H54 (cell line): ENCODE measurements at regions not wholly inside any gene's neighbourhood (a gene's known extent, or its start where the extent isn't known, plus 50 kb on each side); places are given as distances from the start of the nearest gene placed in this dataset.
"Not testable (repeated sequence)": the region's sequence is repeated elsewhere in the genome, so short reads cannot be mapped to it uniquely, and the experiment has no call there.

Source experiments
- DNase-seq: peaks from one replicate; pipeline ENCODE4 v3.0.0; 2011; ENCODE audit warnings: low spot score, mixed read lengths; ENCODE audit not compliant: insufficient read length
- FAIRE-seq: peaks from 3 replicates; lab custom pipeline; 2011; peaks lifted over from hg19 to GRCh38; lab: Jason Lieb, UNC
- POLR2A ChIP-seq: IDR thresholded peaks from 2 replicates; pipeline ENCODE4 v1.6.1; 2011; ENCODE audit warnings: low read depth, mild to moderate bottlenecking, low read length

DNA sequence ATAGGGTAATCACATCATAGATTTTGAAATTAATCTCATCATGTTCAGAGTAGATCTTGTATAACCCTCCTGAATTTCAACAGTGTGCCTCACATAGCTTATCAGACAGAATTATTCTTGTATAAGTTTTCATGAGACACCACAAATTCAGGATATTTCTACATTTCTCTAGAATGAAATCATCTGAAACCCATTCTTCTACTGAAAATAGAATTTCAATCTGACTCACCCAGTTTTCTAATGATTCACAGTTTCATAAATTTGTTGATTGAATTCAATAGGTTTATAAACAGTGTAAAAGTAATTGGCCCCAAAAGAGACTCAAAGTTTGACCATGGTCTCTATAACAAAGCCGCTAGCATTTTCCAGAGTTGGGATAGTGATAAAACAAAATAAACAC, 1082.6 kb upstream of the EPHA6 start:
- DNase-seq (no peak), FAIRE-seq (no peak)
- TF ChIP-seq POLR2A, result no peak

DNA sequence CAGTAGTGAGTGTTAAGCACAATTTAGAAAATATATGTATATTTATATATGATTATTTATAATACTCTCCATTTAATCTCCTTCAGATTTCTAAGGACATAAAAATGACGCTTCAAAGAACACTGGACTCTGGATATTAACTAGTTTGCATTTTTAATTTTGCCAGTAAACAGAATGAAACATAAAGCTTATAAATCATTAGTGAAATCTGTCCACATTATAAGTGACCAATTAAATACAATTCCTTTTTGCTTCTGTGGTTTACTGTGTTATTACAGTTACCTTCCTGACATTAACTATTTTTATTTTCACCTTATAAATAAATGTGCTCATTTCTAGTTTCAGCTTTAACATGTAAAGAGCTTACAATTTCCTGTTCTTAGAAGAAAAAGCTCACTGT, 1081.1 kb upstream of the EPHA6 start:
- FAIRE-seq (no peak), DNase-seq (no peak)
- TF ChIP-seq POLR2A, result no peak

DNA sequence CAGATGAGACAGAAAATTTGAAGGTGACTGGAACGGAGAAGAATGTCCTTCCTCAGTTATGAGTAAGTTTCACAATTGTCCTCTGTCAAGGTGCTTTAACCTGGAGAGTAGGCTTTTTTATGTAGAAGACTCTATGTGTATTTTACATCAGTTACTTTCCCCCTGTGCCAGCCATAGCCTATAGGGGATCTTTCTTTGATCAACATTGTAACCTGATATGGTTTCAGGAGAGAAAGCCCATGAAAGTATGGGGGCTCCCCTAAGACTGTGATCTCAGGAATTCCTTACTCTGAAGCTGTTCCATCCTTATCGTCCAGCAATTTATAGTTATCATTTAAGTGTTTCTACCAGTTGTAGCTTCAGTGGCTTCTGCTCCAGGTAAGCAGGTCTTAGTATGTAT, 1076.3 kb upstream of the EPHA6 start:
- TF ChIP-seq POLR2A, result no peak
- FAIRE-seq (no peak), DNase-seq (no peak)

DNA sequence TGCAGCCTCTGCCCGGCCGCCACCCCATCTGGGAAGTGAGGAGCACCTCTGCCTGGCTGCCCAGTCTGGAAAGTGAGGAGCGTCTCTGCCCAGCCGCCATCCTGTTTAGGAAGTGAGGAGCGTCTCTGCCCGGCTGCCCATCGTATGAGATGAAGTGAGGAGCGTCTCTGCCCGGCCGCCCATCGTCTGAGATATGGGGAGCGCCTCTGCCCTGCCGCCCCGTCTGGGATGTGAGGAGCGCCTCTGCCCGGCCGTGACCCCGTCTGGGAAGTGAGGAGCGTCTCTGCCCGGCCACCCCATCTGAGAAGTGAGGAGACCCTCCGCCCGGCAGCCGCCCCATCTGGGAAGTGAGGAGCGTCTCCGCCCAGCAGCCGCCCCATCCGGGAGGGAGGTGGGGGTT, 1069.5 kb upstream of the EPHA6 start:
- not testable (repeated sequence) for DNase-seq, FAIRE-seq

DNA sequence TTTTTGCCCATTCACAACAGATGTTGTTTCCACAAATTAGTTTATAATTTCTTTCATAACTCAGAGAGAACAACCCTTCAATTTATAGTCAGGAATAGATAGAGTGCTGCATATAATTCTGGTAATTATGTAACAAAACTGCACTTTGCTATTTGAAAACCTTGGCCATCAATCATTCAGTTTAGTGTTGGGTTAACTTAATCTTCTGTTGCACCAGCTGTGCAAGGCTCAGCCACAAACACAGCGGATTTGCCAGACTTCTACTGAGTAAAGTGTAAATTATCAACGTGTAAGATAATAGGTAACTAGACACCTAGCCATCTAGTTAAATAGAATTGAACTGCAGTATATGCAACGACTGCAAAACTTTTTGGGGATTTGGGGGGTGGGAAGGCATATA, 1064.3 kb upstream of the EPHA6 start:
- no peak for DNase-seq
- TF ChIP-seq POLR2A, result no peak
- no peak for FAIRE-seq

DNA sequence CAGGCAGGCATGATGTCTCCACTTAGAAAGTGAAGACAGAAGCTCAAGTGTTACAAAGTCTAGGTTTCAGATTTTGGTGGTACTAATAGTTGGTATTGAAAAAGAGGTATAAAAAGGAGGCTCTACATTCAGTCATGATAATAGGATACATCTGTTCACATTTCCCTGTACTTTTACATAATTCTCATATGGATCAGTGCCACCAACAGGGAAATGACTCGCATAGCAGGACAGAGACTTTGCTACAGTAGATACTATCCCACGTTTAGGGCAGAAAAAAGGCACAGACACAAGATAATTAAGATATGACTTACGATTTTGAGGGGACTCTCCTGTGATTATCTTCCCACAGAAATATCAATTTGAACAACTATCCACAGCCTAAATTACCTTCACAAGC, 1062.9 kb upstream of the EPHA6 start:
- DNase-seq (no peak), FAIRE-seq (peak; percentile 50)
- no peak for TF ChIP-seq POLR2A

DNA sequence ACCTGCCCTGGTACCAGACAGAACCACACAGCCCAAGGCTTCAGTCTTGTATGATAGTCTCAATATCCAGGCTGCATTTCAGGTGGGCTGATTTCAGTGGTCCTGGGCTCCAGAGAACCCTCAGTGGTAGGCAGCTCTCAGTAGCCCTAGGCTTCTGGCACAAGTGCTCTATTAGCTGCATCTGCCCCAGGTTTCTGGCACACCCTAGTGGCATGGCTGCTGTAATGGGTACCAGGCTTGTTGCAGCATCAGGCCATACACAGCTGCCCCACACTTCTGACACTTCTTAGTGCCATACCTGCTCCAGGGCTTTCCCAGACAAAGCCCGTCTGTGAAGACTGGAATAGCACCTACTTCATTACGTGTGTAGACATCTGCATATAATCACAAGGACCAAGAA, 1062.2 kb upstream of the EPHA6 start:
- no peak for TF ChIP-seq POLR2A
- FAIRE-seq (no peak), DNase-seq (no peak)

DNA sequence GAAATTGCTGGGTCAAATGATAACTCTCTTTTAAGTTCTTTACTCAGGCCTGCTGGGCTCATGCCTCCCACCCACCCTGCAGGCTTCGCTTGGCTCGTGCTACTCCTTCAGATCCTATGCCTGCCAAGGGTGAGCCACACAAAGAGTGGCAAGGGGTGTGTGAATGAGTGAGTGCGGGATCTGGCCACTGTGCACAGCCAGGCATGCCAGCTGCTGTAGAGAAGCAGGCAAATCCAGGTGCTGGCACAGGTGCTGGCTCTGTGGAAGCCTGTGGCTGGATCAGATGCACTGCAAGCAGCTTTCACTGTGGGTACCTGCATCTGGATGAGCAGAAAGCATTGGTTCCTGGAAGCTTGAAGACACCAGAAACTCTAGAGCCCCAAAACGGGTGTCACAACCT, 1055.7 kb upstream of the EPHA6 start:
- TF ChIP-seq POLR2A, result no peak
- DNase-seq (no peak), FAIRE-seq (no peak)

DNA sequence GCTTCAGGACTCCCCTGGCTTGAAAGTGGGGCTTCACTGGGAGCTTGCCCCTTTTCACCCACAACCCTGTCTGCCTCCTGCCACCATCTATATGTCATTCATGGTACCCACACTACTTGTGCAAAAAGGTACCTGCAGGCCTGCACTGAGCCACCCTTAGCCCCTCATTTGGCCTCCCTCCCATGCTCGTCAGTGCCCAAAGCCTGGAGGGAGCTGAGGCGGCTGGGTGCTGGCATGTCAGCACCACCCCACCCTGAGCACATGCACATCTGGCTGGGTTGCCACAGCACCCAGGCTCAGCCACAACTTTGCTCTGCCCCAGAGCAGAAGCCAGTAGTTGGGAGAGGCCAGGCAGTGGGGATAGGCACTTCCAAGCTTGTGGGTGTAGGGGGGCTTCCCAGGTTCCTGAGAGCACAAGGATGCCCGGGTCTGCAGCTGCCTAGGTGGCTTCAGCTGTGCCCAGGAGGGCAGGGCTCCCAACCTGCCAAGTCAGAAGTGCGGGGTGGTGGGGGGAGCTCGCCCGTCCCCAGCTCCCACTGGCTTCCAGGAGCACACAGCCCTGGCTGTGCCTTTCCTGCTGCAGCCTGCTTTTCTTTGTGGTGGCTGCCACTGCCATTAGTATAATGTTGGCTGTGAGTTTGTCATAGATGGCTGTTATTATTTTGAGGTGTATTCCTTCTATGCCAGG, 1054.6 kb upstream of the EPHA6 start:
- FAIRE-seq (no peak), DNase-seq (no peak)
- no peak for TF ChIP-seq POLR2A

DNA sequence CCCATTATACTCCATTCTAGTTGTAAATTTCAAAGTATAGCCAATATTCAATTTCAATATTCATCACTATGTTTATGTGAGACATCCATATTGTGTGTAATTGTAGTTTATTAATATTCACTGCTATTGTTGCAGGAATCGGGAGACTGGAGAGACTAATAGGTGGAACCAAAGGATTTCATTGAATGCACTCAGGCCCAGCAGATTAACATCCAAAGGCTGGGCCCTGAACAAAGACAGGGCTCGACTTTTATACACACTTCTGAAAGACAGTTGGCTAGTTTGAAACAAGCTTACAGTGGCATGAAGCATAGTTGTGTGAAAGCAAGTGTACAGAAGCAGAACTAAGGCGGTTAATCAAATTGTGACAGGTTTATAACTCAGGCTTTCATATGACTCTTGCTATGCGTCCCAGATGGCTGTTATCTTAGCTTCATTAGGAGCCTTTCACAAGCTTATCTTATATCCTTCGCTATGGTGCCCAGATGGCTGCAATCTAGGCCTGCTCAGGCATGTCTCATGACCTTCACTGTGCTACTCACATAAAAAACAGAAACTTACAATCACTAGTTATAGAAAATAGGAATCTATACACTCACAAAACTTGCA, 1038.8 kb upstream of the EPHA6 start:
- FAIRE-seq (no peak), DNase-seq (no peak)
- no peak for TF ChIP-seq POLR2A

DNA sequence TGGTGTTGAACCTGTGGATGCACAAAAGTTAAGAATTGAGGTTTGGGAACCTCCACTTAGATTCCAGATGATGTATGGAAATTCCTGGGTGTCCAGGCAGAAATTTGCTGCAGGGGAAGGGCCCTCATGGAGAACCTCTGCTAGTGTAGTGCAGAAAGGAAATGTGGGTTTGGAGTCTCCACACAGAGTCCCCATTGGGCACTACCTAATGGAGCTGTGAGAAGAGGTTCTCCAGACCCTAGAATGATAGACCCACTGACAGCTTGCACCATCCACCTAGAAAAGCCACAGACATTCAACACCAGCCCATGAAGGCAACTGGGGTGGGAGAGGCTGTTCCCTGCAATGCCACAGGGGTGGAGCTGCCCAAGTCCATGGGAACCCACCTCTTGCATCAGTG, 1032.8 kb upstream of the EPHA6 start:
- no peak for TF ChIP-seq POLR2A
- FAIRE-seq (no peak), DNase-seq (no peak)

DNA sequence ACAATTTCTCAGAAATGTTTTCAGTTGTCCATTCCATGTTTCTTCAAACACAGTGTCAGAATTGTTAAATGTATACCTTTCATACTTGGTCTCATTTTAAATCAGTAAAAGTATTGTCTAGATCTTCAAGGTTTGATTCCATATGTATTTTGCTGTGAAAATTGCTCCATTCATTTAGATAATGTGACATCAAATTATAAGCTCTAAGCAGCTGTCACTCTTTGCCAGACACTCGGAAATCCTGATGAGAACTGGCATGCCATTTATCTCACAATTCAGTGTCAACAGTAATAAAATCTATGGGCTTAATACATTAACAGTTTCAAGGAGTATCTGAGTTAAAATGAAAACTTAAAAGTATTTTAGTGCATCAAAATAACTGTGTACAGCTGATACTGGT, 1025.3 kb upstream of the EPHA6 start:
- DNase-seq (no peak), FAIRE-seq (no peak)
- TF ChIP-seq POLR2A, result no peak

DNA sequence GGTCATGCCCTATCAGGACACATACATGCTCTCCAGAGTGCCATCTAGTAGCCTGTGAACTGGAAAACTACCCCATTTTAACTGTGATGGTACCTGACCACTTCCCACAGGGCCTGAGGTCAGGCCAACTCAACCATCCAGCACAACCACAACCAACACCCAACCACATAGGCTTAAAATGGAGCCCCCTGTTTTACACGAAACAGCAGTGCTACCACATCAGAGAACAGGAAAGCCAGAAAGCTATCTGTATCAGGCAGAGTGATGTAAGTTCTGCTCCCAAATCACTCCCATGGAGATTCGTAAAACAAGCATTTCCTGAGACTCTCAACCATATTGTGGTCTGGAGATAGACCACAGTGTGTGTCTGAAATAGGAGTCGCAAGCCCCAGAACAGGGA, 1017.3 kb upstream of the EPHA6 start:
- FAIRE-seq (no peak), DNase-seq (no peak)
- no peak for TF ChIP-seq POLR2A

DNA sequence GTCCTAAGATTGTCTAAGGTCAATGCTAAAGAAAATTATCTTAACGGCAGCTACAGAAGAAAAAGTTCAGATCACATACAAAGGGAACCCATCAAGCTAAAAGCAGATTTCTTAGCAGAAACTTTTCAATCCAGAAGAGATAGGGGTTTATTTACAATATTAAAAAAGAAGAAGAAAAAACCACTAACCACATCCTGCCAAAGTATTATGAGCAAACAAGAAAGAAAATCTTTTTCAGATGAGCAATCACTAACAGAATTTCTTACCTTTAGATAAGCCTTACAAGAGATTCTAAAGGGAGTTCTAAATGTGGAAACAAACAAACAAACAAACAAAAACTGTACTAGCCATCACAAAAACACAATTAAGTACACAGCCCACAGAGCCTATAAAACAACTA, 1015.8 kb upstream of the EPHA6 start:
- TF ChIP-seq POLR2A, result no peak
- no peak for DNase-seq
- no peak for FAIRE-seq

DNA sequence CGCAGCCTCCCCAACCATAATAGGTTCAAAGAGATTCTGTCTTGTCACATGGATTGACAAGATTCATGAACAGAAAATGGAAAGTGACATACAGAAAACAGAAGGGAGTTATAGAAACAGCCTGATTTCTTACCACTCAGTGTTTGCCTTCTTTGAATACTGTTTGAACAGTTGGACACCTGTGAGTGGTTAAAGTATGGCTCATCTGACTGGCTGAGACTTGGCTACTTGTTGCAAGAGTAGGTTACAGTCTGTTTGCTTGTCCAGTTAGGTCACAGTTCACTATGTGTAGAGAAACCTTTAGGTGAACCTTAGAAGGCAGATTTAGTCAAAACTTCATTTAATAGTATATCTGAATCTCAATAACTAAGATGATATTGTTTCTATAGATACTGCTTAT, 1003.9 kb upstream of the EPHA6 start:
- FAIRE-seq (no peak), DNase-seq (no peak)
- no peak for TF ChIP-seq POLR2A

DNA sequence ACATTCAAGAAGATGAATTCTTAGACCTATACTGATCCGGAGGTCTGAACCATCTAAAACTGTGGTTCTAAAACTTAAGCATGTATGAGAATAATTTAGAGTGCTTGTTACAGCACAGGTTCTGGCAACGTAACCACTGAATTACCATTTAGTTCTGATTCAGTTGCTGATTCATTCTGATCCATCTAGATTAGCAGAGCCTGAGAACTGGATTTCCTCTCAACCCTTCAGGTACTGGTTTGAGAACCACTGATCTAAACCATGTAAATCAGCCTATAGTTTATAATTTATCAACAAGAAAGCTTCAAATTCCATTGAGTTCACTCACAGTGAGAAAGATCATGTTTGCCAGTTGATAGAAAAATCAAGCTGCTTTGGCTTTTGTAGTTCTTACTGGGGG, 1001.1 kb upstream of the EPHA6 start:
- no peak for TF ChIP-seq POLR2A
- no peak for DNase-seq
- FAIRE-seq, result no peak
